WTC11 (cell line): ENCODE measurements at regions not wholly inside any gene's neighbourhood (a gene's known extent, or its start where the extent isn't known, plus 50 kb on each side); places are given as distances from the start of the nearest gene placed in this dataset.

ENCODE experiments used
- ATAC-seq: fragments of 200-7000 bp; cut with Tn5 transposase; 2 replicates; pipeline ENCODE4 v1.10.0; 2021; ENCODE audit warnings: mild to moderate bottlenecking, moderate library complexity
- CTCF ChIA-PET: fragments of 300-600 bp; sonication (Branson Sonifier 250); formaldehyde crosslinking; loops from one replicate; lab custom pipeline; 2021; ENCODE audit warnings: antibody characterized with exemption; lab: Charles Lee
- POLR2A ChIA-PET: fragments of 350-600 bp; sonication (Branson Sonifier 250); formaldehyde crosslinking; loops from one replicate; lab custom pipeline; 2021; ENCODE audit warnings: antibody characterized with exemption; lab: Charles Lee
- DNase-seq: peaks from one replicate; pipeline ENCODE4 v3.0.0; 2021; ENCODE audit warnings: low spot score
- H3K27ac Mint-ChIP-seq: 2 replicates; pipeline ENCODE4 v1.8.0; 2021; ENCODE audit warnings: mixed read lengths
- H3K27me3 Mint-ChIP-seq: 2 replicates; pipeline ENCODE4 v1.8.0; 2021; ENCODE audit warnings: low read depth, mild to moderate bottlenecking, moderate library complexity, mixed read lengths
- H3K36me3 Mint-ChIP-seq: 2 replicates; pipeline ENCODE4 v1.8.0; 2021; ENCODE audit warnings: mixed read lengths
- H3K4me1 Mint-ChIP-seq: 2 replicates; pipeline ENCODE4 v1.8.0; 2022; ENCODE audit warnings: mixed read lengths
- H3K4me3 Mint-ChIP-seq: 2 replicates; pipeline ENCODE4 v1.8.0; 2021; ENCODE audit warnings: mild to moderate bottlenecking, moderate library complexity, mixed read lengths
- H3K9me3 Mint-ChIP-seq: 2 replicates; pipeline ENCODE4 v1.8.0; 2021; ENCODE audit warnings: mixed read lengths
- AR ChIP-seq: fragments of 250-450 bp; sonication (Bioruptor Pico); IDR thresholded peaks from 2 replicates; pipeline ENCODE4 v1.9.0; 2021; ENCODE audit warnings: mild to moderate bottlenecking
- ATF3 ChIP-seq: sonication (generic); formaldehyde crosslinking; conservative IDR thresholded peaks from 2 replicates; pipeline ENCODE4 v1.8.1; 2022; ENCODE audit warnings: mild to moderate bottlenecking, missing genetic modification reagents
- CREM ChIP-seq: sonication (generic); formaldehyde crosslinking; IDR thresholded peaks from 2 replicates; pipeline ENCODE4 v1.8.1; 2022; ENCODE audit warnings: mild to moderate bottlenecking, missing genetic modification reagents, moderate library complexity
- ERG ChIP-seq: fragments of 250-450 bp; sonication (Bioruptor Pico); IDR thresholded peaks from 2 replicates; pipeline ENCODE4 v1.8.0; 2021; ENCODE audit warnings: mild to moderate bottlenecking
- ESRRA ChIP-seq: sonication (generic); formaldehyde crosslinking; IDR thresholded peaks from 2 replicates; pipeline ENCODE4 v1.8.1; 2022; ENCODE audit warnings: mild to moderate bottlenecking, missing genetic modification reagents, borderline replicate concordance
- FOXP4 ChIP-seq: sonication (generic); formaldehyde crosslinking; IDR thresholded peaks from 2 replicates; pipeline ENCODE4 v1.8.0; 2022; ENCODE audit warnings: mild to moderate bottlenecking, missing genetic modification reagents
- HMGXB4 ChIP-seq: sonication (generic); formaldehyde crosslinking; IDR thresholded peaks from 2 replicates; pipeline ENCODE4 v1.8.1; 2023; ENCODE audit warnings: mild to moderate bottlenecking, moderate library complexity, missing genetic modification reagents
- KAT7 ChIP-seq: sonication (generic); formaldehyde crosslinking; IDR thresholded peaks from 2 replicates; pipeline ENCODE4 v1.8.1; 2023; ENCODE audit warnings: missing genetic modification reagents, mild to moderate bottlenecking, borderline replicate concordance
- MLX ChIP-seq: sonication (generic); formaldehyde crosslinking; IDR thresholded peaks from 2 replicates; pipeline ENCODE4 v1.8.1; 2023; ENCODE audit warnings: mild to moderate bottlenecking, missing genetic modification reagents, moderate library complexity
- RORB ChIP-seq: fragments of 250-450 bp; sonication (Bioruptor Pico); IDR thresholded peaks from 2 replicates; pipeline ENCODE4 v1.9.0; 2021; ENCODE audit warnings: mild to moderate bottlenecking
- SMAD3 ChIP-seq: sonication (generic); formaldehyde crosslinking; IDR thresholded peaks from 2 replicates; pipeline ENCODE4 v1.8.0; 2022; ENCODE audit warnings: missing genetic modification reagents, mild to moderate bottlenecking, borderline replicate concordance
- ZNF232 ChIP-seq: sonication (generic); formaldehyde crosslinking; IDR thresholded peaks from 2 replicates; pipeline ENCODE4 v1.8.0; 2022; ENCODE audit warnings: mild to moderate bottlenecking, missing genetic modification reagents
- ZNF532 ChIP-seq: fragments of 250-450 bp; sonication (Bioruptor Pico); IDR thresholded peaks from 2 replicates; pipeline ENCODE4 v1.9.0; 2021; ENCODE audit warnings: mild to moderate bottlenecking, borderline replicate concordance

- ChIA-PET POLR2A (no interaction called here), CTCF (no interaction called here)
- TF ChIP-seq ESRRA (CRISPR knock-in tag) (no peak), RORB (CRISPR knock-in tag) (no peak)
- Mint-ChIP-seq H3K27me3 (no peaks in the 10 kb centered on the region), H3K9me3 (peaks cover 16% of the 10 kb centered on the region), H3K27ac (no peak overlapping the region), H3K4me1 (peaks cover 11% of the 10 kb centered on the region), H3K4me3 (no peak overlapping the region), H3K36me3 (peaks cover 6% of the 10 kb centered on the region; the same call in 1 of the 2 replicates)
- DNase-seq = no peak
- ATAC-seq = no peak
Observed at GRCh38 chr6:98605705-98606104, 228.7 kb upstream of the POU3F2 start.

GRCh38 chr6:98627129-98627775 is 207.1 kb upstream of the POU3F2 start:
- no peaks in the 10 kb centered on the region for H3K27me3 Mint-ChIP-seq
- H3K27ac Mint-ChIP-seq = peak overlapping the region; percentile 93
- POLR2A ChIA-PET = no interaction called here
- no peaks in the 10 kb centered on the region for H3K36me3 Mint-ChIP-seq
- H3K9me3 Mint-ChIP-seq = no peaks in the 10 kb centered on the region
- ATAC-seq = peak; percentile 75
- CTCF ChIA-PET = interaction anchor here (0.9 to 1.2 kb wide), 2 partner anchors 10 to 26 kb away, joined by 3 read pairs; no protein-coding TSS in a partner anchor
- no peak for DNase-seq
- peaks cover 61% of the 10 kb centered on the region for H3K4me1 Mint-ChIP-seq
- no peak for TF ChIP-seq MLX (CRISPR knock-in tag)
- TF ChIP-seq ATF3 (CRISPR knock-in tag) = no peak
- peak overlapping the region; percentile 35 for H3K4me3 Mint-ChIP-seq

- ATAC-seq = no peak
- H3K4me3 Mint-ChIP-seq = no peak overlapping the region
- DNase-seq = no peak
- no peaks in the 10 kb centered on the region for H3K27me3 Mint-ChIP-seq
- no peaks in the 10 kb centered on the region for H3K9me3 Mint-ChIP-seq
- TF ChIP-seq HMGXB4 (CRISPR knock-in tag) (no peak), FOXP4 (CRISPR knock-in tag) (no peak), ZNF232 (no peak), CREM (CRISPR knock-in tag) (no peak), KAT7 (CRISPR knock-in tag) (no peak), ZNF532 (CRISPR knock-in tag) (no peak), SMAD3 (CRISPR knock-in tag) (no peak), AR (CRISPR knock-in tag) (no peak), ERG (no peak)
- H3K27ac Mint-ChIP-seq = peak overlapping the region; percentile 43
- H3K36me3 Mint-ChIP-seq = no peaks in the 10 kb centered on the region
- ChIA-PET POLR2A (no interaction called here), CTCF (no interaction called here)
- H3K4me1 Mint-ChIP-seq = peaks cover 83% of the 10 kb centered on the region
Observed at GRCh38 chr6:98633886-98634285, 200.5 kb upstream of the POU3F2 start.
